Upper lobe of left lung (tissue), 6 donors: ENCODE measurements at regions not wholly inside any gene's neighbourhood (a gene's known extent, or its start where the extent isn't known, plus 50 kb on each side); places are given as distances from the start of the nearest gene placed in this dataset.
"Not testable (repeated sequence)": the region's sequence is repeated elsewhere in the genome, so short reads cannot be mapped to it uniquely, and the experiment has no call there.

Experiments
- ATAC-seq, 2 donors: fragments of 200-7000 bp; cut with Tn5 transposase; one replicate each; pipeline ENCODE4 v1.9.1; 2022; ENCODE audit warnings: mild to moderate bottlenecking in 2 of 2, moderate library complexity in 2 of 2; ENCODE audit not compliant: low FRiP score in 2 of 2
- DNase-seq, 2 donors: peaks; one replicate each; pipeline ENCODE4 v3.0.0-alpha.2; 2019 to 2020
- H3K27ac ChIP-seq, 4 donors: fragments of 200-600 bp; sonication (generic); one replicate each; pipeline ENCODE4 v1.5.1; 2016 to 2019
- H3K27me3 ChIP-seq, 4 donors: fragments of 200-600 bp; sonication (generic); one replicate each; pipeline ENCODE4 v1.5.1; 2017 to 2019
- H3K36me3 ChIP-seq, 4 donors: fragments of 200-600 bp; sonication (generic); one replicate each; pipeline ENCODE4 v1.5.1; 2016 to 2019
- H3K4me1 ChIP-seq, 4 donors: fragments of 200-600 bp; sonication (generic); one replicate each; pipeline ENCODE4 v1.5.1; 2018 to 2019
- H3K4me3 ChIP-seq, 4 donors: fragments of 200-600 bp; sonication (generic); one replicate each; pipeline ENCODE4 v1.5.1; 2017 to 2019; ENCODE audit warnings: mild to moderate bottlenecking in 2 of 4, moderate library complexity in 1 of 4
- H3K9me3 ChIP-seq, 4 donors: fragments of 200-600 bp; sonication (generic); one replicate each; pipeline ENCODE4 v1.5.1; 2018 to 2019
- EP300 ChIP-seq, 4 donors: sonication (generic); formaldehyde crosslinking; IDR thresholded peaks; one replicate each; pipeline ENCODE4 v1.5.1; 2017; ENCODE audit warnings: antibody characterized with exemption in 4 of 4, control low read depth in 2 of 4
- POLR2A ChIP-seq, 4 donors: fragments of 450-650 bp; IDR thresholded peaks; one replicate each; pipeline ENCODE4 v1.5.1; 2016 to 2017; ENCODE audit warnings: antibody characterized with exemption in 4 of 4, mild to moderate bottlenecking in 2 of 4
- POLR2AphosphoS5 ChIP-seq, 2 donors: sonication (generic); formaldehyde crosslinking; IDR thresholded peaks; one replicate each; pipeline ENCODE4 v1.5.1; 2017; ENCODE audit warnings: antibody characterized with exemption in 2 of 2
- WGBS, 2 donors: methylation state at CpG; one replicate each; pipeline ENCODE4 v1.1.5; 2017 to 2018; 5-methylcytosine and 5-hydroxymethylcytosine counted together
- TF ChIP-seq, protein P1 (sequence below), 6 experiments: fragments of 450-650 bp in 4 of 6; fragments of 200-600 bp in 2 of 6; sonication (generic) in 2 of 6; IDR thresholded peaks; one replicate each; pipeline ENCODE4 v1.5.1; 2016 to 2019; ENCODE audit warnings: antibody characterized with exemption in 6 of 6
- donor health status: DM: no; HTN: no; CAD: no; lungs with moderate emphysema.
- donor health status: DM: no; HTN: yes; CAD: no; lungs with severe emphysema.

GRCh38 chr4:9685692-9686091 is 95.7 kb upstream of the DRD5 start:
- no peak for TF ChIP-seq EP300 (IDR thresholded peaks at IDR 0.05)
- TF ChIP-seq POLR2AphosphoS5 (IDR thresholded peaks at IDR 0.05), result no peak
- TF ChIP-seq, protein P1, sequence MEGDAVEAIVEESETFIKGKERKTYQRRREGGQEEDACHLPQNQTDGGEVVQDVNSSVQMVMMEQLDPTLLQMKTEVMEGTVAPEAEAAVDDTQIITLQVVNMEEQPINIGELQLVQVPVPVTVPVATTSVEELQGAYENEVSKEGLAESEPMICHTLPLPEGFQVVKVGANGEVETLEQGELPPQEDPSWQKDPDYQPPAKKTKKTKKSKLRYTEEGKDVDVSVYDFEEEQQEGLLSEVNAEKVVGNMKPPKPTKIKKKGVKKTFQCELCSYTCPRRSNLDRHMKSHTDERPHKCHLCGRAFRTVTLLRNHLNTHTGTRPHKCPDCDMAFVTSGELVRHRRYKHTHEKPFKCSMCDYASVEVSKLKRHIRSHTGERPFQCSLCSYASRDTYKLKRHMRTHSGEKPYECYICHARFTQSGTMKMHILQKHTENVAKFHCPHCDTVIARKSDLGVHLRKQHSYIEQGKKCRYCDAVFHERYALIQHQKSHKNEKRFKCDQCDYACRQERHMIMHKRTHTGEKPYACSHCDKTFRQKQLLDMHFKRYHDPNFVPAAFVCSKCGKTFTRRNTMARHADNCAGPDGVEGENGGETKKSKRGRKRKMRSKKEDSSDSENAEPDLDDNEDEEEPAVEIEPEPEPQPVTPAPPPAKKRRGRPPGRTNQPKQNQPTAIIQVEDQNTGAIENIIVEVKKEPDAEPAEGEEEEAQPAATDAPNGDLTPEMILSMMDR (IDR thresholded peaks at IDR 0.05), result no peak
- TF ChIP-seq POLR2A (IDR thresholded peaks at IDR 0.05), result no peak
- ATAC-seq (no peak), DNase-seq (no peak)
- Histone ChIP-seq H3K4me3 (no peak overlapping the region), H3K36me3 (no peaks in the 10 kb centered on the region), H3K9me3 (no peaks in the 10 kb centered on the region), H3K27ac (no peak overlapping the region), H3K27me3 (no peaks in the 10 kb centered on the region), H3K4me1 (no peaks in the 10 kb centered on the region)

DNA sequence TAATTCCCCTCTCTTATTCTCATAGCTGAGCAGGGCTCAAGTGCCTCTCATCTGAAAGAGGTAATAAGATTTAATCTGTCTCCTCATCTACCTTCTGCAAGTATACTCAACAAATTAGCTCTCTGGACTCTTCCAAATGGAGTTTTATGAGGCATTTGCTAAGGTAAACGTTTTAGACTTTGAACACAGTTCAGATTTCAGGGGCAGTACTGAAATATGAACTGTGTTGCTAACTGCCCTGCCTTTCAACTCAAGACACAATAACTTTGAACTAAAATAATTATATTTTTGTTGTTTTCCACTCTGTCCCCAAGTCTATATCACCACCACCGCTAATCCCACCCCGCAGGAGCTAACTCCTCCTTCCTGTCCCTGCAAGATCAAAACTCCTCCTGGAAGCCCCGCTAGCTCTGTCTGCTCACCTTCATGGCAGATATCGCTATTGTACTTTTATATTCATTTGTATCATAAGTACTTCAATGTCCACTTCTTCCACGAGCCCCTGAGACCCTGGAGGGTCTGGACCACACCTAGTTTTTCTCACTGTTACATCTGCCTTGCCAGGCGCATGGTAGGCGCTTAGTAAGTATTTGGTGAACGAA is 90.7 kb upstream of the DRD5 start:
- H3K4me3 ChIP-seq, result peak overlapping the region in 3 of 4 donors; percentile 49 to 75 (median 56)
- not testable (repeated sequence) for H3K27me3 ChIP-seq, H3K4me1 ChIP-seq, H3K9me3 ChIP-seq, ATAC-seq, H3K36me3 ChIP-seq, DNase-seq
- peak overlapping the region in 3 of 4 donors; percentile 73 to 89 (median 83) for H3K27ac ChIP-seq
- WGBS, 2 donors, result 35 to 38% methylated on average over 9 of the region's 9 CpGs

- WGBS, 2 donors, result 0 to 1% methylated on average over 4 to 48 of the region's 56 CpGs
- ATAC-seq (peak; percentile 100), DNase-seq (peak; percentile 97 to 99)
- Histone ChIP-seq H3K27ac (peak overlapping the region; percentile 52 to 89 (median 78)), H3K4me3 (peak overlapping the region; percentile 49 to 75 (median 61)), H3K36me3 (no peaks in the 10 kb centered on the region), H3K27me3 (no peaks in the 10 kb centered on the region), H3K9me3 (no peaks in the 10 kb centered on the region), H3K4me1 (peaks cover 0 to 3% (median 1%) of the 10 kb centered on the region in 4 donors)
- TF ChIP-seq, protein P1 (IDR thresholded peaks at IDR 0.05), result no peak
- TF ChIP-seq POLR2AphosphoS5 (IDR thresholded peaks at IDR 0.05) (no peak), POLR2A (IDR thresholded peaks at IDR 0.05) (no peak), EP300 (IDR thresholded peaks at IDR 0.05) (no peak)
These were observed 90.0 kb upstream of the DRD5 start for GRCh38 chr4:9691238-9692065.

GRCh38 chr4:9692791-9693491 is 88.5 kb upstream of the DRD5 start:
- not testable (repeated sequence) for H3K27ac ChIP-seq, H3K4me3 ChIP-seq, H3K4me1 ChIP-seq, ATAC-seq, H3K9me3 ChIP-seq, H3K27me3 ChIP-seq, DNase-seq, H3K36me3 ChIP-seq
- 87 to 88% methylated on average over 5 of the region's 5 CpGs for WGBS, 2 donors

DNA sequence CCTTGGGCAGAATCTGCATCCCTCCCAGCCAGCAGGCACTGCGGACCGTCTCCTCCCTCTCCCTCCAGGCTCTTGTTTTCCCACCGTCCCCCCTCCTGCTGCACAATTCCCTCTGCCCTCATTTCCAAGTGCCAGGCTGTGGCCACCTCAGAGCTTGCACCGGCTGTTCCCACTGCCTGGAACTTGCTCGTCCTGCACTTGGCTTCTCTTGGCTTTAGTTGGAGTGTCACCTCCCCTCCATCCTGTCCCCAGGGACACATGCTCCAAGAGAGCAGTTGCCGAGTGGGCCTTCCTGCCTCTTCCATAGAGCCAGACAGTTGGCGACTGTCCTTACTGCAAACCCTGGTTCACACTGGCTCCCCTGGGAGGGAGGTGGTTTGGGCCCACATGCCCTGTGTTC is 87.0 kb upstream of the DRD5 start:
- H3K9me3 ChIP-seq, H3K4me1 ChIP-seq, H3K36me3 ChIP-seq, DNase-seq, ATAC-seq, H3K4me3 ChIP-seq, H3K27ac ChIP-seq, H3K27me3 ChIP-seq: not testable (repeated sequence)
- 61 to 87% methylated on average over 6 to 7 of the region's 7 CpGs for WGBS, 2 donors

DNA sequence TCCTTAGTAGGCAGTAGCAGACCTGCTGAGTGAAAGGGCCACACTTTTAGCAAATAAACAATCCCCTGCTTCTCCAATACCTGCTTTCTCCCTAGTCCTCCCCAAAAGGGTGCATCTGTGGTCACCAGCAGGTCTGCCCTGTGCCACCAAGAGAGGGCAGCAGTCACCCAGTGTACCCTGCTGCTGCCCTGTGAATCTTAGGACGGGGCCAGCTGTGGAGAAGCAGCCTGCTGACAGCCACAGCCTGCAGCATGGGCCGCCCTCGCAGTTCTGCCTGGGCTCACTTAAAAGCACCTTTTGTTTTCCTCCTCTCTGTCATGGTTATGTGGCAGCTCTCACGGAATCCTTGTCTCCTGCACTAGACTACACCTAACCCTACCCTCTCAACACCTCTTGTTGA is 85.4 kb upstream of the DRD5 start:
- not testable (repeated sequence) for ATAC-seq, H3K9me3 ChIP-seq, H3K27ac ChIP-seq, H3K4me3 ChIP-seq, H3K4me1 ChIP-seq, H3K27me3 ChIP-seq, H3K36me3 ChIP-seq
- TF ChIP-seq, protein P1 (IDR thresholded peaks at IDR 0.05), result peak in 4 of 6 experiments; percentile 14 to 51 (median 38)
- 40 to 69% methylated on average over 3 to 4 of the region's 4 CpGs for WGBS, 2 donors
- peak in 1 of 2 donors; percentile 32 for DNase-seq

DNA sequence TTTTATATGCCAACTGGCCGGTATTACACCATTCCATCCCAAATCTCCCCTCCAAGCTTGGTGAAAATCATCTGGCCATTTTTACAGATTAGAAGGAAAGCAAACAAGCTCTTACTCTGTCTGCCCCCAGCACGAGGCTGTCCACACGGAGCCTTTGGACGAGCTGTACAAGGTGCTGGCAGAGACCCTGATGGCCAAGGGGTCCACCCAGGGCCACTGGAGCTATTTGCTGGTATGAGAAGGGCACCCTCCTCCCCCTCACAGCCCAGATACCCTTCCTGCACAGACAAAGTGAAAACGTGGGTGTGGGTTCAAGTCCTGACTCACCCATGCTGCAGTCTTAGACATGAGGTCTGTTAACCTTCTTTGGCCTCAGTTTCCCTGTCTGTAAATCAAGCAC is 84.9 kb upstream of the DRD5 start:
- not testable (repeated sequence) for ATAC-seq, H3K36me3 ChIP-seq, H3K4me3 ChIP-seq, H3K27ac ChIP-seq, H3K9me3 ChIP-seq, DNase-seq, H3K4me1 ChIP-seq, H3K27me3 ChIP-seq
- 88 to 91% methylated on average over 5 of the region's 5 CpGs for WGBS, 2 donors

DNA sequence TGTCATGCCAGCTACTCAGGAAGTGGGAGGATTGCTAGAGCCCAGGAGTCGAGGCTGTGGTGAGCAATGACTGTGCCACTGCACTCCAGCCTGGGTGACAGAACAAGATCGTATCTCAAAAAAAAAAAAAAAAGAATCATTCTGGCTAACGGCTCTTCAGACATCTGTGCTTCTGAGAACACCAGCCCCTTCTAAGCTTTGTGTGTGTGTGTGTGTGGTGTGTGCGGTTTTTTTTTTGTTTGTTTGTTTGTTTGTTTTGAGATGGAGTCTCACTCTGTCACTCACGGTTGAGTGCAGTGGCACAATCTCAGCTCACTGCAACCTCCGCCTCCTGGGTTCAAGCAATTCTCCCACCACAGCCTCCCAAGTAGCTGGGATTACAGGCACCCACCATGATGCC is 79.4 kb upstream of the DRD5 start:
- not testable (repeated sequence) for H3K27me3 ChIP-seq, DNase-seq, ATAC-seq, H3K27ac ChIP-seq, H3K4me3 ChIP-seq, H3K36me3 ChIP-seq, H3K9me3 ChIP-seq, H3K4me1 ChIP-seq
- 72 to 77% methylated on average over 6 of the region's 6 CpGs for WGBS, 2 donors

DNA sequence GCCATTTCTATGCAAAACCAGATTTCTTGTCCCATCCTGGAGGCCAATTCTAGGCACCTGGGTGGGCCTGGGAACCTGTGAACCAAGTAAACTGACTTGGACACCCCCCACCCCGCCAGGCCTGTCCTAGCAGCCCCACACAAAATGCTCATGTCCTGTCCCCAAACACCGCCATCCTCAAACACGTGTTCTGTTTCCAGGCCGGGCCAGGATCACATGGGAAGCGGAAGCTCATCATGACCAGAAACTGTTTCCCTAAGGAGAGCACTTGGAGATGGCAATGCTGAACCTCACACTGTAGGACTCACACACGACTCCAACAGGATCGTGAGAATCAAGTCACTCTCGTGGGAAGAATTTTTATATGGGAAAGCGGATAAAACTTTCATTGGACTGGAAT is 78.7 kb upstream of the DRD5 start:
- H3K4me1 ChIP-seq, ATAC-seq, DNase-seq, H3K9me3 ChIP-seq, H3K27me3 ChIP-seq, H3K4me3 ChIP-seq, H3K36me3 ChIP-seq, H3K27ac ChIP-seq: not testable (repeated sequence)
- WGBS, 2 donors, result 92 to 97% methylated on average over 5 to 9 of the region's 9 CpGs
